ENCODE measurements at regions not wholly inside any gene's neighbourhood (a gene's known extent, or its start where the extent isn't known, plus 50 kb on each side); places are given as distances from the start of the nearest gene placed in this dataset.

- Mint-ChIP-seq H3K36me3 (ENCODE audit: insufficient read depth, unreplicated experiment) (no peaks in the 10 kb centered on the region), H3K9me3 (ENCODE audit: unreplicated experiment) (no peaks in the 10 kb centered on the region), H3K4me1 (ENCODE audit: low read depth, unreplicated experiment) (no peaks in the 10 kb centered on the region), H3K4me3 (ENCODE audit: unreplicated experiment) (no peak overlapping the region), H3K27me3 (ENCODE audit: insufficient read depth, unreplicated experiment) (peaks cover 4% of the 10 kb centered on the region), H3K27ac (ENCODE audit: unreplicated experiment) (no peak overlapping the region)
- no peaks in the 10 kb centered on the region for H3K4me1 ChIP-seq
- no peaks in the 10 kb centered on the region for H3K9me3 ChIP-seq
- H3K36me3 ChIP-seq (ENCODE audit: control insufficient read depth, insufficient read depth, low read length): no peaks in the 10 kb centered on the region
- no peak for TF ChIP-seq CTCF (IDR thresholded peaks at IDR 0.05; ENCODE audit: insufficient read depth in 1 of 2, low read depth in 1 of 2, low read length in 1 of 2, severe bottlenecking in 1 of 2, unreplicated experiment in 1 of 2)
- H3K27me3 ChIP-seq (replicated peaks; ENCODE audit: control insufficient read depth, insufficient read depth, low read length): no peaks in the 10 kb centered on the region
- ChIA-PET CTCF (no interaction called here), POLR2A (no interaction called here)
- no peak for DNase-seq
- H3K4me3 ChIP-seq (ENCODE audit: low read depth, low read length): no peak overlapping the region
- no TSS peak for BruUV-seq (replicated peaks)
- intact Hi-C loops (cut with micrococcal nuclease; ENCODE audit: unreplicated experiment): no loop called here
Observed at GRCh38 chr7:124679146-124679545, 86.4 kb downstream of the GPR37 start.

GRCh38 chr7:124674451-124674850, 91.1 kb downstream of the GPR37 start:
- intact Hi-C loops (cut with micrococcal nuclease; ENCODE audit: unreplicated experiment): no loop called here
- no peaks in the 10 kb centered on the region for H3K9me3 Mint-ChIP-seq (ENCODE audit: unreplicated experiment)

GRCh38 chr7:124672011-124672410, 93.6 kb downstream of the GPR37 start:
- Histone ChIP-seq H3K4me1 (no peaks in the 10 kb centered on the region), H3K4me3 (ENCODE audit: low read depth, low read length) (no peak overlapping the region), H3K27me3 (replicated peaks; ENCODE audit: control insufficient read depth, insufficient read depth, low read length) (no peaks in the 10 kb centered on the region), H3K9me3 (no peaks in the 10 kb centered on the region), H3K36me3 (ENCODE audit: control insufficient read depth, insufficient read depth, low read length) (no peaks in the 10 kb centered on the region)
- Mint-ChIP-seq H3K4me3 (ENCODE audit: unreplicated experiment) (no peak overlapping the region), H3K36me3 (ENCODE audit: insufficient read depth, unreplicated experiment) (no peaks in the 10 kb centered on the region), H3K27ac (ENCODE audit: unreplicated experiment) (no peak overlapping the region), H3K27me3 (ENCODE audit: insufficient read depth, unreplicated experiment) (peaks cover 3% of the 10 kb centered on the region), H3K4me1 (ENCODE audit: low read depth, unreplicated experiment) (no peaks in the 10 kb centered on the region), H3K9me3 (ENCODE audit: unreplicated experiment) (no peaks in the 10 kb centered on the region)
- BruUV-seq (replicated peaks): no TSS peak
- ChIA-PET CTCF (no interaction called here), POLR2A (no interaction called here)
- TF ChIP-seq CTCF (IDR thresholded peaks at IDR 0.05; ENCODE audit: insufficient read depth in 1 of 2, low read depth in 1 of 2, low read length in 1 of 2, severe bottlenecking in 1 of 2, unreplicated experiment in 1 of 2): no peak
- no peak for DNase-seq
- intact Hi-C loops (cut with micrococcal nuclease; ENCODE audit: unreplicated experiment): no loop called here

More at GRCh38 chr7:124674451-124674850, 91.1 kb downstream of the GPR37 start:
- Mint-ChIP-seq H3K27me3 (ENCODE audit: insufficient read depth, unreplicated experiment) (peaks cover 3% of the 10 kb centered on the region), H3K4me3 (ENCODE audit: unreplicated experiment) (no peak overlapping the region), H3K27ac (ENCODE audit: unreplicated experiment) (no peak overlapping the region), H3K36me3 (ENCODE audit: insufficient read depth, unreplicated experiment) (no peaks in the 10 kb centered on the region), H3K4me1 (ENCODE audit: low read depth, unreplicated experiment) (no peaks in the 10 kb centered on the region)
- H3K9me3 ChIP-seq: no peaks in the 10 kb centered on the region
- H3K4me3 ChIP-seq (ENCODE audit: low read depth, low read length): no peak overlapping the region
- BruUV-seq (replicated peaks): no TSS peak
- POLR2A ChIA-PET: no interaction called here
- no peaks in the 10 kb centered on the region for H3K36me3 ChIP-seq (ENCODE audit: control insufficient read depth, insufficient read depth, low read length)
- no peaks in the 10 kb centered on the region for H3K4me1 ChIP-seq
- CTCF ChIA-PET: no interaction called here
- H3K27me3 ChIP-seq (replicated peaks; ENCODE audit: control insufficient read depth, insufficient read depth, low read length): no peaks in the 10 kb centered on the region
- no peak for DNase-seq
- TF ChIP-seq CTCF (IDR thresholded peaks at IDR 0.05; ENCODE audit: insufficient read depth in 1 of 2, low read depth in 1 of 2, low read length in 1 of 2, severe bottlenecking in 1 of 2, unreplicated experiment in 1 of 2): no peak

Data from Caco-2 (cell line).